ENCODE measurements at regions not wholly inside any gene's neighbourhood (a gene's known extent, or its start where the extent isn't known, plus 50 kb on each side); places are given as distances from the start of the nearest gene placed in this dataset.

GRCh38 chr1:58159434-58159830, 387.1 kb downstream of the OMA1 start:
- TF ChIP-seq CTCF (conservative IDR thresholded peaks at IDR 0.05) (no peak), EZH2 (IDR thresholded peaks at IDR 0.05; ENCODE audit: low read depth) (no peak)

All from PC-9 (cell line).